ENCODE measurements at regions not wholly inside any gene's neighbourhood (a gene's known extent, or its start where the extent isn't known, plus 50 kb on each side); places are given as distances from the start of the nearest gene placed in this dataset.
"Not testable (repeated sequence)": the region's sequence is repeated elsewhere in the genome, so short reads cannot be mapped to it uniquely, and the experiment has no call there.

- intact Hi-C loops (cut with micrococcal nuclease), result no loop called here
- no peaks in the 10 kb centered on the region for H3K27me3 ChIP-seq (ENCODE audit: control insufficient read depth, insufficient read depth, low read length)
- WGBS (ENCODE audit: insufficient coverage), result no CpG with 5 or more reads among the region's 1 CpG
- H3K9me3 ChIP-seq (ENCODE audit: control insufficient read depth, insufficient read depth, low read length), result no peaks in the 10 kb centered on the region
- H3K36me3 Mint-ChIP-seq, result no peaks in the 10 kb centered on the region
- H3K9me3 Mint-ChIP-seq, result peaks cover 7 to 8% of the 10 kb centered on the region in 2 donors
- H3K27ac ChIP-seq (ENCODE audit: low read length), result no peak overlapping the region
- no peaks in the 10 kb centered on the region for H3K36me3 ChIP-seq (ENCODE audit: control insufficient read depth, insufficient read depth, low read length)
- no peak for DNase-seq
- H3K27ac Mint-ChIP-seq, result no peak overlapping the region
- no peak for TF ChIP-seq CTCF (IDR thresholded peaks at IDR 0.05)
- H3K4me3 Mint-ChIP-seq, result no peak overlapping the region
- no peak overlapping the region for H3K4me3 ChIP-seq (ENCODE audit: low read length)
- no peaks in the 10 kb centered on the region for H3K4me1 ChIP-seq (ENCODE audit: control insufficient read depth, insufficient read depth, low read length)
- no peak for ATAC-seq
- no peaks in the 10 kb centered on the region for H3K4me1 Mint-ChIP-seq
- H3K27me3 Mint-ChIP-seq (ENCODE audit: low read depth in 2 of 2), result no peaks in the 10 kb centered on the region
Measured at GRCh38 chr5:118511846-118512245, 476.5 kb downstream of the DTWD2 start.

GRCh38 chr5:118506217-118506852 is 482.0 kb downstream of the DTWD2 start:
- no peaks in the 10 kb centered on the region for H3K36me3 Mint-ChIP-seq
- Histone ChIP-seq H3K27me3 (ENCODE audit: control insufficient read depth, insufficient read depth, low read length) (no peaks in the 10 kb centered on the region), H3K27ac (ENCODE audit: low read length) (no peak overlapping the region), H3K4me3 (ENCODE audit: low read length) (no peak overlapping the region), H3K9me3 (ENCODE audit: control insufficient read depth, insufficient read depth, low read length) (no peaks in the 10 kb centered on the region), H3K4me1 (ENCODE audit: control insufficient read depth, insufficient read depth, low read length) (no peaks in the 10 kb centered on the region), H3K36me3 (ENCODE audit: control insufficient read depth, insufficient read depth, low read length) (no peaks in the 10 kb centered on the region)
- H3K4me1 Mint-ChIP-seq, result no peaks in the 10 kb centered on the region
- DNase-seq (no peak), ATAC-seq (no peak)
- WGBS (ENCODE audit: insufficient coverage), result 68% methylated on average over 4 of the region's 4 CpGs
- no peak overlapping the region for H3K27ac Mint-ChIP-seq
- no peak for TF ChIP-seq CTCF (IDR thresholded peaks at IDR 0.05)
- no peak overlapping the region for H3K4me3 Mint-ChIP-seq
- H3K27me3 Mint-ChIP-seq (ENCODE audit: low read depth in 2 of 2), result no peaks in the 10 kb centered on the region
- H3K9me3 Mint-ChIP-seq, result peaks cover 16 to 18% of the 10 kb centered on the region in 2 donors
- intact Hi-C loops (cut with micrococcal nuclease), result no loop called here

GRCh38 chr5:118502232-118502631 is 486.1 kb downstream of the DTWD2 start:
- H3K36me3 Mint-ChIP-seq; H3K27me3 ChIP-seq (ENCODE audit: control insufficient read depth, insufficient read depth, low read length); H3K27me3 Mint-ChIP-seq (ENCODE audit: low read depth in 2 of 2); H3K4me3 Mint-ChIP-seq; H3K4me1 Mint-ChIP-seq; H3K27ac Mint-ChIP-seq; DNase-seq; H3K4me1 ChIP-seq (ENCODE audit: control insufficient read depth, insufficient read depth, low read length); ATAC-seq; H3K9me3 ChIP-seq (ENCODE audit: control insufficient read depth, insufficient read depth, low read length); H3K4me3 ChIP-seq (ENCODE audit: low read length); H3K27ac ChIP-seq (ENCODE audit: low read length); H3K36me3 ChIP-seq (ENCODE audit: control insufficient read depth, insufficient read depth, low read length); intact Hi-C loops (cut with micrococcal nuclease): not testable (repeated sequence)
- peaks cover 16 to 18% of the 10 kb centered on the region in 2 donors for H3K9me3 Mint-ChIP-seq
- 80% methylated on average over 9 of the region's 9 CpGs for WGBS (ENCODE audit: insufficient coverage)

GRCh38 chr5:118491351-118491750 is 497.0 kb downstream of the DTWD2 start:
- Histone ChIP-seq H3K9me3 (ENCODE audit: control insufficient read depth, insufficient read depth, low read length) (no peaks in the 10 kb centered on the region), H3K27me3 (ENCODE audit: control insufficient read depth, insufficient read depth, low read length) (no peaks in the 10 kb centered on the region), H3K4me1 (ENCODE audit: control insufficient read depth, insufficient read depth, low read length) (no peaks in the 10 kb centered on the region), H3K36me3 (ENCODE audit: control insufficient read depth, insufficient read depth, low read length) (no peaks in the 10 kb centered on the region), H3K4me3 (ENCODE audit: low read length) (no peak overlapping the region), H3K27ac (ENCODE audit: low read length) (no peak overlapping the region)
- H3K9me3 Mint-ChIP-seq, result peaks cover 6 to 12% of the 10 kb centered on the region in 2 donors
- DNase-seq, result no peak
- TF ChIP-seq CTCF (IDR thresholded peaks at IDR 0.05), result no peak
- no peak overlapping the region for H3K4me3 Mint-ChIP-seq
- no peaks in the 10 kb centered on the region for H3K4me1 Mint-ChIP-seq
- WGBS (ENCODE audit: insufficient coverage), result no CpG with 5 or more reads among the region's 1 CpG
- no peaks in the 10 kb centered on the region for H3K27me3 Mint-ChIP-seq (ENCODE audit: low read depth in 2 of 2)
- intact Hi-C loops (cut with micrococcal nuclease), result no loop called here
- H3K36me3 Mint-ChIP-seq, result peaks cover 11% of the 10 kb centered on the region
- no peak overlapping the region for H3K27ac Mint-ChIP-seq
- ATAC-seq, result no peak
